Mesodermal cell (in vitro differentiated cells): ENCODE measurements at regions not wholly inside any gene's neighbourhood (a gene's known extent, or its start where the extent isn't known, plus 50 kb on each side); places are given as distances from the start of the nearest gene placed in this dataset.

Experiments
- H3K27ac ChIP-seq: 2 replicates; pipeline ENCODE4 v1.7.0; 2013; ENCODE audit warnings: mild to moderate bottlenecking, low read depth, low read length, moderate library complexity; ENCODE audit not compliant: severe bottlenecking
- H3K36me3 ChIP-seq: 2 replicates; pipeline ENCODE4 v1.7.1; 2013; ENCODE audit warnings: mild to moderate bottlenecking, low read length, moderate library complexity; ENCODE audit not compliant: control insufficient read depth, insufficient read depth
- H3K4me1 ChIP-seq: one replicate; pipeline ENCODE4 v1.7.1; 2013; ENCODE audit warnings: mild to moderate bottlenecking, low read length; ENCODE audit not compliant: insufficient read depth, control insufficient read depth, poor library complexity, severe bottlenecking
- H3K4me3 ChIP-seq: 2 replicates; pipeline ENCODE4 v1.7.0; 2013; ENCODE audit warnings: low read length, control low read depth, mild to moderate bottlenecking; ENCODE audit not compliant: insufficient read depth, poor library complexity, severe bottlenecking; ENCODE audit errors: extremely low read depth
- H3K9me3 ChIP-seq: 2 replicates; pipeline ENCODE4 v1.7.1; 2013; ENCODE audit warnings: mild to moderate bottlenecking, low read length, moderate library complexity; ENCODE audit not compliant: control insufficient read depth
- WGBS, 2 experiments: methylation state at CpG; one replicate each; pipeline ENCODE4 v1.1.5; 2013; ENCODE audit warnings: missing lambda C conversion rate in 2 of 2; ENCODE audit not compliant: insufficient coverage in 2 of 2; 5-methylcytosine and 5-hydroxymethylcytosine counted together

DNA sequence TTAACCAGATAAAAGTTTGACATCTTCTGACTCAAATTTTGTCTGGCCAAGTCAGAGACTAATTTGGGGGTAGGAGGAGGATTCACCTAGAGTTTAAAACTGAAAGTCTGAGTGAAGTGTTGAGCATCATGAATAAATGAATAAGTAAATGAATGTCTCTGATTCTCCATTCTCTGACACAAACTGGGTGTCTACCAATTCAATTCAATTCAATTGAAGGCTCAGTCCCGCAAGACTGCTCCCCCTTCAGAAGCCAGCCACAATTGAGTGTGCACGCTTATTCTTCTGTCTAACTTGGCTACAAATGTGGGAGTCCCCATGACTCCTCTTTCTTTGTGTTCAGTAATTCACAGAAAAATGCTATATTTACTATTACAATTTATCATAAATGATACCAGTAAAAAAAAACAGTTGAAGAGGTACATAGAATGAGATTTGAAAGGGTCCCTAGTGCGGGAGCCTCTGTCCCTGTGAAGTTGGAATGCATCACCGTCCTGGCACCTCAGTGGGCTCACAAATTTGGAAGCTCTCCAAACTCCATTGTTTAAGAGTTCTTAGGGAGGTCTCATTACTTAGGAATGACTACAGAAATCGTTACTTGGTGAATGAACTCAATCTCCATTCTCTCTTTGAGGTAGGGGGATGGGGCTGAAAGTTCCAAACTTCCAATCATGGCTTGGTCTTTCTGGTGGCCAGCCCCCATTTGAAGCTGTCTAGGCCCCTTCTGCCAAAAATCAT is 243.7 kb upstream of the PHYHIPL start:
- H3K4me3 ChIP-seq: no peak overlapping the region
- H3K27ac ChIP-seq: no peak overlapping the region
- no peaks in the 10 kb centered on the region for H3K36me3 ChIP-seq
- no peaks in the 10 kb centered on the region for H3K9me3 ChIP-seq
- no peaks in the 10 kb centered on the region for H3K4me1 ChIP-seq
- WGBS, 2 experiments: 100% methylated on average over 2 to 3 of the region's 5 CpGs

DNA sequence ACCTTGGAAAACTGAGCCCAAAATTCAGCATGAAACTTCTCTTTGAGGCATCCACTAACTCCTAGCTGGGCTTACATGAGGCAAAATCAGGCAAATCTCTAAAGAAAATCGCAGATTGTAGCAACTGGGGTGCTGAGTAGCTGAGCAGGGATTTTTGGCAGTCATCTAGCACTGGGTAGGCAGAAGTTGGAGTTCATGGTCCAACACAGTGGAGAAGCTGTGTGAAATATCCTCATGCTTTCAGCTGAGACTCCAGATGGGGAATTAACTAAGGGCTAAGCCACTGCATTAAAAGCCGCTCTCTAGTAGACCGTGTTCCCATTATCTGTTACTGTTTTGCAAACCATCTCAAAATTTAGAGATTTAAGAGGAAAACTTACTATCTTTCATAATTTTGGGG is 240.1 kb upstream of the PHYHIPL start:
- H3K9me3 ChIP-seq: no peaks in the 10 kb centered on the region
- no peaks in the 10 kb centered on the region for H3K36me3 ChIP-seq
- WGBS, 2 experiments: 75 to 94% methylated on average over 1 to 3 of the region's 3 CpGs
- H3K4me3 ChIP-seq: no peak overlapping the region
- no peak overlapping the region for H3K27ac ChIP-seq
- H3K4me1 ChIP-seq: no peaks in the 10 kb centered on the region

DNA sequence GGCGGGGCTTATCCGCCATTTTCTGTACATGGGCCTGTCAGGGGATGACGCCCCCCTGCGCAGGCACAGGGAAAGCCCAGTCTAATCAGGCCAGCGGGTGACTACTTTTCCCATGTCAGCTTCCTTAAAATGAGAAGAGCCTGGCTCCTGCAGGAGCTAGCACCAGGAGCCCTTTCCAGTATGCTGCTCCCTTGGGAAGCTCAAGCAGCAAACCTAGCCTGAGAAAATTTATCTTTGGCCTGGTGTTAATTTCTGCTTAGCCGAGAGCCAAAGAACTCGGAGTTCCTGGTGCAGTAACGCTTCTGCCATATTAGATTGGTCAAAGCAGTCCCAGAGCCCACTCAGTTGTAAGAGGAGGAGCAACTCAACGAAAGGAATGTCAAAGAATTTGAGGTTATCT is 239.0 kb upstream of the PHYHIPL start:
- 92 to 94% methylated on average over 8 of the region's 9 CpGs for whole genome bisulfite sequencing, 2 experiments
- Histone ChIP-seq H3K9me3 (no peaks in the 10 kb centered on the region), H3K4me1 (no peaks in the 10 kb centered on the region), H3K36me3 (no peaks in the 10 kb centered on the region), H3K27ac (no peak overlapping the region), H3K4me3 (no peak overlapping the region)

DNA sequence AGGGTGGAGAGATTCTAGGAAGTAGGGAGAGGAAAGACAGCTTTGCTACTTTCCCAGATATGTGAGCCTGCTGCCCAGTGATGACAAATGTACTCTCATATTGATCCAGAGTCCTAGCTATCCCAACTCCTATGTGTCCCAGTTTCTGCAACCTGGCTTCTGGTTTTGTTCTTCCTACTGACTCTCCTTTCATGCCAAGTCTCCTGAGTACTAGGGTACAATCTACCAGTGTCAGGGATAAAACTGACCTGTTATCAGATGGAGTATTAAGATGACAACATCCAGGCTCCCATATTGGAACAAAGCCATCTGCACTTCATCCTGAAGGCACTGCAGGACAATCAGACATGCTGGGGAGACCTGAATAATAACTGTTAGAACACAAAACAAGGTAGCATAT is 233.7 kb upstream of the PHYHIPL start:
- no peaks in the 10 kb centered on the region for H3K9me3 ChIP-seq
- H3K4me1 ChIP-seq: no peaks in the 10 kb centered on the region
- H3K27ac ChIP-seq: no peak overlapping the region
- H3K4me3 ChIP-seq: no peak overlapping the region
- no peaks in the 10 kb centered on the region for H3K36me3 ChIP-seq

DNA sequence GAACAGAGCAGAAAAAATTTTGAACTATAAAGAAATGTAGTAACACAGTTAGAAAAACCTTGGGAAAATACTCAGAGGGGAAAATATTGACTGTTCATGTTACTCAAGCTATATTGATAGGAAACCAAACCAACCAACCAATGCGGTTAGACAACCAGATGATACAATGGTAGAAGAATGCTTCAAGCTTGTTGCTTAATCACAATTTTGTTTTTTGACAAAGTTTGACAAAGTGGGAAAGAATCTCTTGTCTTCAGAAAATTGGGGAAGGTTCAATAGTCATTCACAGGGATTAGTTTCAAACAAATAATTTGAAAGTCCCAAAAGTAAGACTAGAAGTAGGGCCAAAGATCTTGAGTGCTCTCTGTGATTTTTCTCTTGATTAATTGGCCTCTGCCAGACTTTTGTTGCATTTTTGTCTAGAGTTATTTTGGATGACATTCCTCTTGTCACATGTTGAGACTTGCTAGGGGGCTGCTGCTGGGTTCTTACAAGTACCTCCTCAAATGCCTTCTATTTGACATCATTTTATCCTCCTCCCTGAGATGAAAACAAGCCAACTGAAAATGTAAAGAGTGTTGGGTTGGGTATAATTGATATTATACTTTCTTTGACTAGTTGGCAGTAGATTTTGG is 233.1 kb upstream of the PHYHIPL start:
- H3K27ac ChIP-seq: no peak overlapping the region
- no peaks in the 10 kb centered on the region for H3K9me3 ChIP-seq
- no peaks in the 10 kb centered on the region for H3K4me1 ChIP-seq
- no CpG with 5 or more reads among the region's 1 CpG for WGBS, 2 experiments
- H3K4me3 ChIP-seq: no peak overlapping the region
- H3K36me3 ChIP-seq: no peaks in the 10 kb centered on the region

DNA sequence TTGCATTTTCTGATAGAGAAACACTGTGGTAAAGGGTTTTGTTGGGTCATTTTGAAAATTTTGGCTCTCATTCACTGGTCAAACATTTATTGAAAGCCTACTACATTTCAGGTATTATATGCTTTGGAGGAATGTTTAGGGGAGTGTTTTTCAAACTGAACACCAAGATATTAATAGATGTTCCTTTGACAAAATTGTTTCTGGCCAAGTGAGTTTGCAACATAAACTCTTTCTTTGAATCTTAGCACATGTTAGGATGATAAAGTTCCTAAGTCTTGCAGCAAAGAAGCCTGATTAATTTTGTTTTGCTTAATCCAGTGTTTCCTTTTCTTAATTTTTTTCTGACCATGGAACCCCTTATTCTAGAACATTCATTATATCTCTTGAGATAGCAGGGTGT is 232.5 kb upstream of the PHYHIPL start:
- no peak overlapping the region for H3K27ac ChIP-seq
- no peaks in the 10 kb centered on the region for H3K36me3 ChIP-seq
- H3K4me1 ChIP-seq: no peaks in the 10 kb centered on the region

DNA sequence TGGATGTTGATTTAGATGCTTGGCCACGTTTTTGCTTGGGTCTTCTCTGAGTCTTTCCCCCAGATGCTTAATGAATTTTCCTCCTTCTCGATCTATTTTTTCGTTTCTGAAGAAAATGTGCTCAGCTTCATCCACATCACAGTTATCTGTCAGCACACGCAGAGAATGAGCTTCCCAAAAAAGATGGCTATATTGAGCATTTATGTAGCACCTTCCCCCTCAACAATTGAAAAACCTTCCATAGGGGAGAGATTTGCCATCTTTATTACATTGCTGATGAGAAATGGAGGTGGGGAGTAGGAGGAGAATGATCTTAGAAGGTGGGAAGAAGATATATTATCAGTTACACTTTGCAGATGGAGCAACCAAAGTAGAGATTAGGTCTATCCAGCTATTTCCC is 228.1 kb upstream of the PHYHIPL start:
- H3K9me3 ChIP-seq: no peaks in the 10 kb centered on the region
- H3K4me3 ChIP-seq: no peak overlapping the region
- no peak overlapping the region for H3K27ac ChIP-seq
- 50 to 88% methylated on average over 1 to 3 of the region's 4 CpGs for WGBS, 2 experiments
- no peaks in the 10 kb centered on the region for H3K4me1 ChIP-seq
- no peaks in the 10 kb centered on the region for H3K36me3 ChIP-seq

More for the DNA sequence above, 232.5 kb upstream of the PHYHIPL start:
- no peaks in the 10 kb centered on the region for H3K9me3 ChIP-seq
- no peak overlapping the region for H3K4me3 ChIP-seq

DNA sequence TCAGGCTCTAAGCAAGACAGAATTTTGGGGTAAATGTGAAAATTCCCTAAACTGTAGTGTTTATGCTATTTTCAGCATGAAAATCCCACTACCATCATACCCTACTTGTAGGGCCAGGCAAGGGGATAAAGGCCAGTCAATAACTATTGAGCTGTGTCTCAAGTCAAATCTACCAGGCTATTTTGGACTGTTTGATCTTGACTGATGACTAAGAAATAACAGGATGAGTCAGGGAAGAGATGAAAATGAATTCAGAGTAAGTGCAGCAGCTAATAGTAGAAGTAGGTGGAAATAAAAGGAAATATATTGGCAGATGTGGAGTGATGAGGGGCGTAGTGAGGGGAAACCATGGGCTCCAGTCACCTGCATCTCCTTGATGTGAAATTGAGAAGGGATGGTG is 225.8 kb upstream of the PHYHIPL start:
- Histone ChIP-seq H3K4me3 (no peak overlapping the region), H3K36me3 (no peaks in the 10 kb centered on the region), H3K4me1 (no peaks in the 10 kb centered on the region), H3K9me3 (no peaks in the 10 kb centered on the region), H3K27ac (no peak overlapping the region)
- 91 to 100% methylated on average over 1 of the region's 1 CpG for WGBS, 2 experiments

DNA sequence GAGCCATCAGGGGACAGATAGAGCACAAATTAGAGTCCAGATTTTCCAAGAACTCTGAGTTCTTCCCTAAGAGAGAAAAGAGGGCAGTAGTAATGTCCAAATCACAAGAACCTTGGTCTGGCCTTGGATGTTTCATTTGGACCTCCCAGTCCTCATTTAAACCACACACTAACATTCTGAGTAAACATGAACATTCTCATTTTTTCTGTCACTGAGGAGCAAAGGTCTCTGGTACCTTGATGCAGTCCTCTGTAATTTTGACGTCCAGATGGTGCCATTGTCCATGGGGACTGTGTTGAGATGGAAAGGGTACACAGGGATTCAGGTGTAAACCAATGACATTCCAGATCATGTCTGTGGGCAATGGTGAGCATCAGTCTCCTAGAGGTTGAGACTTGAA is 225.4 kb upstream of the PHYHIPL start:
- Histone ChIP-seq H3K4me3 (no peak overlapping the region), H3K9me3 (no peaks in the 10 kb centered on the region), H3K36me3 (no peaks in the 10 kb centered on the region), H3K27ac (no peak overlapping the region), H3K4me1 (peaks cover under 1% of the 10 kb centered on the region)
- 60 to 92% methylated on average over 1 of the region's 1 CpG for WGBS, 2 experiments

DNA sequence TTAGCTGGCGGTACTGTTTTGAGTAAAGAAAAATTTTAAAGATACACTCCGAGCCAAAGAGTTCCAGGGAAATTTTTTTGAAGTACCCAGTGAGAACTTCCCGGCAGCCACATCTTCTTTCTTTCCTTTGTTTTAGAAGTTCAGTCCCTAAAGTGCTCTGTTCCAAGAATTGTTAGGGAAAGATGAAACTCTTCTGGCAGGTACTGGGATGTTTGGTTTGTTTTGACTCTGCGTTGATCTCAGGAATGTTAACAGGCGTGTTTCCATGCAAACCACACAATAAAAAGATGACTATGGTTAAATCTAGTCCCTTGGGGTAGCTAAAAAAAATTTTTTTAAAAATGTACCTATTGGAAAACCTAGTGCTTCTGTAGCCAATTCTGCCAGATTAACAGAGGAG is 224.7 kb upstream of the PHYHIPL start:
- Histone ChIP-seq H3K9me3 (no peaks in the 10 kb centered on the region), H3K4me1 (peaks cover 7% of the 10 kb centered on the region), H3K27ac (no peak overlapping the region), H3K36me3 (no peaks in the 10 kb centered on the region), H3K4me3 (no peak overlapping the region)
- WGBS, 2 experiments: 83 to 97% methylated on average over 1 to 3 of the region's 5 CpGs

DNA sequence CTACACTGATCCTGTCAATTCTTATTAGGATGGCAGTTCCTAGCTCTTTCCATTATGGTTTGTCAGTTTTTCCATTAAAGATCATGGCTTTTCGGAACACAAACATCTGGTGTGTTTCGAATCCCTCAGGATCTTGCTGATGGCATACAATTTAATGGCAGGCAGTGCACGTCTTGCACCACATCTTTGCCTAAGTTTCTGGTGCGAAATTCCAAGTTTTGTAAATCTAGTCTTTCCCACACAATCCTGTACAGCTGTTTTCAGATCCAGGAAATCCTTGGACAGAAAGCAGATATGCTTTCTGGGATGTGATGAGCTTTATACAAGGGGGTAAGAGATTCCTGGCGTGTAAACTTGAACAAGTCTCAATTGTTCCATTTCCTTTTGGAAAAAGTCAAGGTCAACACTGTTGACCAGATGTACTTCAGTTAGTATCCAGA is 224.3 kb upstream of the PHYHIPL start:
- 71% methylated on average over 4 to 5 of the region's 5 CpGs for WGBS, 2 experiments

More for the DNA sequence above, 224.3 kb upstream of the PHYHIPL start:
- peaks cover 11% of the 10 kb centered on the region for H3K4me1 ChIP-seq
- H3K27ac ChIP-seq: no peak overlapping the region
- H3K36me3 ChIP-seq: no peaks in the 10 kb centered on the region
- no peaks in the 10 kb centered on the region for H3K9me3 ChIP-seq
- no peak overlapping the region for H3K4me3 ChIP-seq
